IMR-90 (cell line): ENCODE measurements at regions not wholly inside any gene's neighbourhood (a gene's known extent, or its start where the extent isn't known, plus 50 kb on each side); places are given as distances from the start of the nearest gene placed in this dataset.

Experiments
- BHLHE40 ChIP-seq: fragments of 150-350 bp; IDR thresholded peaks from 2 replicates; pipeline ENCODE4 v1.6.1; 2016; ENCODE audit warnings: mild to moderate bottlenecking, low read depth, low read length
- MAFK ChIP-seq: IDR thresholded peaks from 2 replicates; pipeline ENCODE4 v1.6.1; 2012; ENCODE audit warnings: low read depth, low read length, improper control_type of control experiment
- POLR2A ChIP-seq: IDR thresholded peaks from 2 replicates; pipeline ENCODE4 v1.6.1; 2012; ENCODE audit warnings: mild to moderate bottlenecking, low read depth, low read length
- RAD21 ChIP-seq: IDR thresholded peaks from 2 replicates; pipeline ENCODE4 v1.6.1; 2012; ENCODE audit warnings: low read length, improper control_type of control experiment
- RCOR1 ChIP-seq: IDR thresholded peaks from 2 replicates; pipeline ENCODE4 v1.6.1; 2012; ENCODE audit warnings: mild to moderate bottlenecking, low read length, improper control_type of control experiment; ENCODE audit not compliant: insufficient replicate concordance
- RFX5 ChIP-seq: IDR thresholded peaks from 2 replicates; pipeline ENCODE4 v1.8.0; 2012; ENCODE audit warnings: low read depth, mild to moderate bottlenecking, low read length, moderate library complexity
- SMC3 ChIP-seq: fragments of 150-350 bp; IDR thresholded peaks from 2 replicates; pipeline ENCODE4 v1.6.1; 2016; ENCODE audit warnings: low read depth, mild to moderate bottlenecking, antibody characterized with exemption, low read length, moderate library complexity
- TF ChIP-seq, protein P1 (sequence below): conservative IDR thresholded peaks from 2 replicates; pipeline ENCODE4 v1.5.1; 2012; ENCODE audit warnings: mild to moderate bottlenecking, low read depth, low read length, improper control_type of control experiment

DNA sequence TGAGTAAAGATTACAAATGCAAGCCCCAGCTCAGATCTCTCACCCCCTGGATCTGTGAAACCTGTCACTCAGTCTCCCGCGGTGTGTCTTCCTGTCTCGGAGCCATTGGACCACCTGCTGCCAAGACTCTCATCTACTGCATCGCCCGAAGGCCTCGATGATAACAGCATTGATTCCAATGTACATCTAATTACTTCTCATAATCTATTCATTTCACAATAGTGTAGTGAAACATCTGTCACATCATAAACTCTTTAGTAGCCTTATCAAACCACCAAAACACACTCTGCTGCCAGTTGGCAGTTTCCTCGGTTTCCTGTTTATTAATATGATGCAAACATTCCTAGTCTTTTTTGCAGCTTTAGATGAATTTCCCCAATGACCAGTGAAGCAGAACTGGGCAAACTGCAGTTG lies 220.3 kb downstream of the POU4F1 start:
- TF ChIP-seq SMC3 (no peak), POLR2A (no peak), RAD21 (no peak), RCOR1 (no peak), MAFK (no peak), RFX5 (no peak), BHLHE40 (no peak)
- TF ChIP-seq, protein P1, sequence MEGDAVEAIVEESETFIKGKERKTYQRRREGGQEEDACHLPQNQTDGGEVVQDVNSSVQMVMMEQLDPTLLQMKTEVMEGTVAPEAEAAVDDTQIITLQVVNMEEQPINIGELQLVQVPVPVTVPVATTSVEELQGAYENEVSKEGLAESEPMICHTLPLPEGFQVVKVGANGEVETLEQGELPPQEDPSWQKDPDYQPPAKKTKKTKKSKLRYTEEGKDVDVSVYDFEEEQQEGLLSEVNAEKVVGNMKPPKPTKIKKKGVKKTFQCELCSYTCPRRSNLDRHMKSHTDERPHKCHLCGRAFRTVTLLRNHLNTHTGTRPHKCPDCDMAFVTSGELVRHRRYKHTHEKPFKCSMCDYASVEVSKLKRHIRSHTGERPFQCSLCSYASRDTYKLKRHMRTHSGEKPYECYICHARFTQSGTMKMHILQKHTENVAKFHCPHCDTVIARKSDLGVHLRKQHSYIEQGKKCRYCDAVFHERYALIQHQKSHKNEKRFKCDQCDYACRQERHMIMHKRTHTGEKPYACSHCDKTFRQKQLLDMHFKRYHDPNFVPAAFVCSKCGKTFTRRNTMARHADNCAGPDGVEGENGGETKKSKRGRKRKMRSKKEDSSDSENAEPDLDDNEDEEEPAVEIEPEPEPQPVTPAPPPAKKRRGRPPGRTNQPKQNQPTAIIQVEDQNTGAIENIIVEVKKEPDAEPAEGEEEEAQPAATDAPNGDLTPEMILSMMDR: no peak
